GM18868 (cell line): ENCODE measurements at regions not wholly inside any gene's neighbourhood (a gene's known extent, or its start where the extent isn't known, plus 50 kb on each side); places are given as distances from the start of the nearest gene placed in this dataset.

Experiments used
- ATAC-seq: cut with Tn5 transposase; IDR thresholded peaks from one replicate; pipeline ENCODE4 v1.9.1; 2021; ENCODE audit warnings: mild to moderate bottlenecking, moderate library complexity; ENCODE audit not compliant: unreplicated experiment

GRCh38 chr9:107431461-107431860, 58.1 kb downstream of the KLF4 start:
- ATAC-seq, result no peak

- no peak for ATAC-seq
Measured at GRCh38 chr9:107430071-107430470, 59.5 kb downstream of the KLF4 start.

- ATAC-seq, result no peak
Measured at GRCh38 chr9:107426126-107426525, 63.4 kb downstream of the KLF4 start.

- peak; percentile 91 for ATAC-seq
Measured at GRCh38 chr9:107425101-107426025, 64.2 kb downstream of the KLF4 start.

GRCh38 chr9:107423540-107423939, 66.0 kb downstream of the KLF4 start:
- ATAC-seq, result no peak

- ATAC-seq, result peak; percentile 54
Measured at GRCh38 chr9:107422189-107423185, 67.1 kb downstream of the KLF4 start.

- no peak for ATAC-seq
Measured at GRCh38 chr9:107410420-107410819, 79.1 kb downstream of the KLF4 start.

- no peak for ATAC-seq
Measured at GRCh38 chr9:107409581-107410389, 79.8 kb downstream of the KLF4 start.

GRCh38 chr9:107407675-107408074, 81.9 kb downstream of the KLF4 start:
- no peak for ATAC-seq

GRCh38 chr9:107405511-107405910, 84.1 kb downstream of the KLF4 start:
- no peak for ATAC-seq

GRCh38 chr9:107404736-107405135, 84.8 kb downstream of the KLF4 start:
- ATAC-seq, result no peak

- ATAC-seq, result no peak
Measured at GRCh38 chr9:107404161-107404560, 85.4 kb downstream of the KLF4 start.

- ATAC-seq, result no peak
Measured at GRCh38 chr9:107397076-107398044, 92.2 kb downstream of the KLF4 start.

GRCh38 chr9:107394264-107394663, 95.3 kb downstream of the KLF4 start:
- ATAC-seq, result no peak

GRCh38 chr9:107390778-107391177, 98.8 kb downstream of the KLF4 start:
- ATAC-seq, result no peak

GRCh38 chr9:107390279-107390678, 99.3 kb downstream of the KLF4 start:
- ATAC-seq, result no peak

GRCh38 chr9:107389617-107390071, 99.9 kb downstream of the KLF4 start:
- no peak for ATAC-seq

GRCh38 chr9:107388890-107389289, 100.7 kb downstream of the KLF4 start:
- no peak for ATAC-seq

- no peak for ATAC-seq
Measured at GRCh38 chr9:107387409-107387808, 102.2 kb downstream of the KLF4 start.
